ENCODE measurements at regions not wholly inside any gene's neighbourhood (a gene's known extent, or its start where the extent isn't known, plus 50 kb on each side); places are given as distances from the start of the nearest gene placed in this dataset.

DNA sequence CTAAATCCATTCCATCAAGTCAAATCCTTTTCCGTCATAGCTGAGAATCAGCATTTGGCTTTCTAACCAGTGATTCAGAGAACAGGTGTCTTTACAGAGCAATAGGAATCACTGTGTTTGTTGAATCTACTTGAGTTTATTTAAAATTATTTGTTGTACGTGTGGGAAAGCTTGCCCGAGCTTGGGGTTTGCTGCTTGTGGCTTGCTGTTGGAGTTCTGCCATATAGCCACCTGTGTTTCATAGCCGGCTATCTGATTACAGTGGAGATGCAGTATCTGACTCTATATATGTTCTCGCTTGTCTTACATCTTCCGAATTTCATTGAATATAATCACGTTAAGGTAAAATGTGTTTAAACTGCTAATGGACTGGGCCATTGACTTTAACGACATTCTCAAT lies 274.3 kb upstream of the MKI67 start:
- TF ChIP-seq CTCF (conservative IDR thresholded peaks at IDR 0.05): no peak

DNA sequence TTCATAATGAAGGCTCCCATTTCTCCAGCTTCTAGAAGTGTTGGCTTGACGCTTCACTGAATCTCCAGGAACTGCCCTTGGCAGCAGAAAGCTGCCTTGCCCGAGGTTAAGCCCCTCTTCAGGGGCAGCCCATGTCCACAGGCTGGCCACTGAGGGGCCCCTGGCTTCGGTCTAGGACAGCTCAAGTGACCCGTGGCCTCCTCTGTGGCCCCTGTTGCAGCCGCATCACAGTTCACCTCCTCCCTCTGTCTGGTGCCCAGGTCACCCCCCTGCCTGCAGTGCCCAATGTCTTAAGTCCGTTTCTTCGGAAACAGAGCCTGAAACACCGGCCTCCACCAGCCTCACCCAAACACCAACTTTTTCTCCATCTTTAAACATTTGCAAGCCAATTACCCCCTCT lies 279.2 kb upstream of the MKI67 start:
- TF ChIP-seq CTCF (conservative IDR thresholded peaks at IDR 0.05): no peak

More for the DNA sequence above, 274.3 kb upstream of the MKI67 start:
- no peak overlapping the region for H3K27ac ChIP-seq

GRCh38 chr10:128411643-128412042 lies 285.4 kb upstream of the MKI67 start:
- TF ChIP-seq CTCF (conservative IDR thresholded peaks at IDR 0.05): no peak
- H3K27ac ChIP-seq: no peak overlapping the region

More for the DNA sequence above, 279.2 kb upstream of the MKI67 start:
- H3K27ac ChIP-seq: no peak overlapping the region

- no peak for TF ChIP-seq CTCF (conservative IDR thresholded peaks at IDR 0.05)
- no peak overlapping the region for H3K27ac ChIP-seq
Measured at GRCh38 chr10:128414568-128414967, 288.3 kb upstream of the MKI67 start.

DNA sequence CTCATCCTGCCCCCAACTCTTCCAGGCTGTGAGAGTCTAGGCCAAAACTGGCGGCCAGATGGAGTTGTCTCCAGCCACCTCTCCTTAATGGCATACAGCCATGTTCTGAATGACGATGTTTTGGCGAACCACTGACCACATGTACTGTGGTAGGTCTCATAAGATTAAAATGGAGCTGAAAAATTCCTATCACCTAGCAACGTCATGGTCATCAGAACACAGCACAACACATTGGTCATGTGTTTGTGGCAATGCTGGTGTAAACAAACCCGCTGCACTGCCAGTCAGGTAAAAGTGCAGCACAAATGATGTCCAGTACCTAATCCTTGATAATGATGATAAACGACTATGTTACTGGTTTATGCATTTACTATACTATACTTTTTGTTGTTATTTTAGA lies 290.0 kb upstream of the MKI67 start:
- no peak overlapping the region for H3K27ac ChIP-seq
- no peak for TF ChIP-seq CTCF (conservative IDR thresholded peaks at IDR 0.05)

GRCh38 chr10:128417826-128418225 lies 291.6 kb upstream of the MKI67 start:
- no peak for TF ChIP-seq CTCF (conservative IDR thresholded peaks at IDR 0.05)
- no peak overlapping the region for H3K27ac ChIP-seq

DNA sequence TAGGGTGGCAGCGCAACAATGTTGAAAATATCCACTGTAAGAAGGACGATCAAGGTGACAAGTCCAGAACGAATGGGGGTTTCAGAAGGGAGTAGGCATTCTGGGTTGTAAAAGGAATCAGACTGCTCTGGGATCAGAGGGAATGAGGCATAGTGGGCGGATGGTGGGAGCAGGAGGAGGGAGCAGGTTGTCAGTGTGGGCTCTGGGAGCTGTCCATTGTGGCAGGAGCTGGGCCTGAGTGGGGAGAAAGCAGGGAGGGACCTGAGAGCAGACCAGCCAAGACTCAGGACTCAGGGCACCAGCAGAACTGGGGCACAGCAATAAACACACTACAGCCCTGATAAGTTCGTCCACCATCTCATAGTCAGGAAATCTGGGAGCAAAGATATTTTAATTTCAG lies 292.6 kb upstream of the MKI67 start:
- no peak for TF ChIP-seq CTCF (conservative IDR thresholded peaks at IDR 0.05)
- no peak overlapping the region for H3K27ac ChIP-seq
